ENCODE measurements at regions not wholly inside any gene's neighbourhood (a gene's known extent, or its start where the extent isn't known, plus 50 kb on each side); places are given as distances from the start of the nearest gene placed in this dataset.

GRCh38 chr2:17133052-17133671 is 385.1 kb downstream of the RAD51AP2 start:
- no peak for TF ChIP-seq CTCF (IDR thresholded peaks at IDR 0.05)
- no peak for TF ChIP-seq POLR2A (IDR thresholded peaks at IDR 0.05)
